Stimulated activated CD4-positive, alpha-beta T cell treated with anti-CD3 and anti-CD28 coated beads, Interleukin-1b, Interleukin-23, amount 100 ng/mL, for 24 hours (primary cell): ENCODE measurements at regions not wholly inside any gene's neighbourhood (a gene's known extent, or its start where the extent isn't known, plus 50 kb on each side); places are given as distances from the start of the nearest gene placed in this dataset.

Source experiments
- DNase-seq, 4 experiments: peaks; one replicate each; pipeline ENCODE4 v3.0.0-alpha.2; 2020; ENCODE audit warnings: low read depth in 4 of 4, low spot score in 1 of 4

GRCh38 chr7:155138204-155138603, 68.1 kb downstream of the HTR5A start:
- no peak for DNase-seq

GRCh38 chr7:155141562-155141961, 71.4 kb downstream of the HTR5A start:
- no peak for DNase-seq

GRCh38 chr7:155143381-155143780, 73.3 kb downstream of the HTR5A start:
- DNase-seq = no peak

GRCh38 chr7:155144371-155144770, 74.2 kb downstream of the HTR5A start:
- DNase-seq = no peak

GRCh38 chr7:155145477-155146255, 75.5 kb downstream of the HTR5A start:
- DNase-seq = no peak

GRCh38 chr7:155147172-155147571, 77.0 kb downstream of the HTR5A start:
- no peak for DNase-seq

- no peak for DNase-seq
Observed at GRCh38 chr7:155147624-155148023, 77.5 kb downstream of the HTR5A start.

- no peak for DNase-seq
Observed at GRCh38 chr7:155153676-155154075, 83.6 kb downstream of the HTR5A start.

- DNase-seq = no peak
Observed at GRCh38 chr7:155154586-155154985, 84.5 kb downstream of the HTR5A start.

GRCh38 chr7:155161690-155162089, 91.6 kb downstream of the HTR5A start:
- no peak for DNase-seq

GRCh38 chr7:155162422-155162821, 92.3 kb downstream of the HTR5A start:
- no peak for DNase-seq

GRCh38 chr7:155163696-155164095, 93.6 kb downstream of the HTR5A start:
- DNase-seq = no peak

- no peak for DNase-seq
Observed at GRCh38 chr7:155164316-155164715, 94.2 kb downstream of the HTR5A start.

GRCh38 chr7:155166108-155166507, 96.0 kb downstream of the HTR5A start:
- DNase-seq = no peak

GRCh38 chr7:155166673-155167370, 96.7 kb downstream of the HTR5A start:
- DNase-seq = no peak

GRCh38 chr7:155167706-155168365, 97.7 kb downstream of the HTR5A start:
- no peak for DNase-seq

GRCh38 chr7:155168597-155169480, 98.7 kb downstream of the HTR5A start:
- no peak for DNase-seq

- no peak for DNase-seq
Observed at GRCh38 chr7:155169498-155170065, 99.5 kb downstream of the HTR5A start.

- no peak for DNase-seq
Observed at GRCh38 chr7:155170331-155170730, 100.2 kb downstream of the HTR5A start.

- no peak for DNase-seq
Observed at GRCh38 chr7:155172141-155172540, 102.0 kb downstream of the HTR5A start.

GRCh38 chr7:155173905-155174304, 103.8 kb downstream of the HTR5A start:
- no peak for DNase-seq
